HG02798 (cell line): ENCODE measurements at regions not wholly inside any gene's neighbourhood (a gene's known extent, or its start where the extent isn't known, plus 50 kb on each side); places are given as distances from the start of the nearest gene placed in this dataset.
"Not testable (repeated sequence)": the region's sequence is repeated elsewhere in the genome, so short reads cannot be mapped to it uniquely, and the experiment has no call there.

Experiments used
- ATAC-seq: cut with Tn5 transposase; IDR thresholded peaks from one replicate; pipeline ENCODE4 v1.9.1; 2021; ENCODE audit warnings: mild to moderate bottlenecking; ENCODE audit not compliant: unreplicated experiment, poor library complexity

GRCh38 chrX:128674326-128675086 is 622.3 kb upstream of the ACTRT1 start:
- ATAC-seq = not testable (repeated sequence)

- no peak for ATAC-seq
Observed at GRCh38 chrX:128664211-128664610, 612.0 kb upstream of the ACTRT1 start.

GRCh38 chrX:128653524-128654060 is 601.4 kb upstream of the ACTRT1 start:
- ATAC-seq = no peak

- no peak for ATAC-seq
Observed at GRCh38 chrX:128650326-128650725, 598.1 kb upstream of the ACTRT1 start.

- no peak for ATAC-seq
Observed at GRCh38 chrX:128634754-128635153, 582.6 kb upstream of the ACTRT1 start.

- ATAC-seq = no peak
Observed at GRCh38 chrX:128623361-128623760, 571.2 kb upstream of the ACTRT1 start.

- no peak for ATAC-seq
Observed at GRCh38 chrX:128622296-128622695, 570.1 kb upstream of the ACTRT1 start.

- no peak for ATAC-seq
Observed at GRCh38 chrX:128619490-128619889, 567.3 kb upstream of the ACTRT1 start.

GRCh38 chrX:128616933-128617332 is 564.7 kb upstream of the ACTRT1 start:
- no peak for ATAC-seq

GRCh38 chrX:128606817-128607216 is 554.6 kb upstream of the ACTRT1 start:
- ATAC-seq = not testable (repeated sequence)

GRCh38 chrX:128606357-128606756 is 554.2 kb upstream of the ACTRT1 start:
- ATAC-seq = not testable (repeated sequence)

GRCh38 chrX:128601706-128602105 is 549.5 kb upstream of the ACTRT1 start:
- ATAC-seq = no peak

- ATAC-seq = no peak
Observed at GRCh38 chrX:128599632-128600031, 547.4 kb upstream of the ACTRT1 start.

GRCh38 chrX:128582036-128582435 is 529.8 kb upstream of the ACTRT1 start:
- ATAC-seq = no peak

- no peak for ATAC-seq
Observed at GRCh38 chrX:128581615-128582014, 529.4 kb upstream of the ACTRT1 start.

GRCh38 chrX:128543114-128543513 is 490.9 kb upstream of the ACTRT1 start:
- no peak for ATAC-seq

GRCh38 chrX:128518508-128518907 is 466.3 kb upstream of the ACTRT1 start:
- ATAC-seq = no peak

GRCh38 chrX:128517691-128518090 is 465.5 kb upstream of the ACTRT1 start:
- no peak for ATAC-seq

- no peak for ATAC-seq
Observed at GRCh38 chrX:128504496-128504895, 452.3 kb upstream of the ACTRT1 start.

GRCh38 chrX:128464116-128464515 is 411.9 kb upstream of the ACTRT1 start:
- ATAC-seq = no peak

- no peak for ATAC-seq
Observed at GRCh38 chrX:128460835-128461234, 408.6 kb upstream of the ACTRT1 start.

GRCh38 chrX:128458888-128459287 is 406.7 kb upstream of the ACTRT1 start:
- no peak for ATAC-seq
